ENCODE measurements at regions not wholly inside any gene's neighbourhood (a gene's known extent, or its start where the extent isn't known, plus 50 kb on each side); places are given as distances from the start of the nearest gene placed in this dataset.

GRCh38 chr4:170323623-170324022 lies 233.9 kb upstream of the AADAT start:
- in situ Hi-C loops (cut with HindIII; ENCODE audit: low pct_unique_long_range_greater_than_20kb, low sequenced_read_pairs): no loop called here
- DNase-seq (ENCODE audit: low read depth, low spot score): no peak

DNA sequence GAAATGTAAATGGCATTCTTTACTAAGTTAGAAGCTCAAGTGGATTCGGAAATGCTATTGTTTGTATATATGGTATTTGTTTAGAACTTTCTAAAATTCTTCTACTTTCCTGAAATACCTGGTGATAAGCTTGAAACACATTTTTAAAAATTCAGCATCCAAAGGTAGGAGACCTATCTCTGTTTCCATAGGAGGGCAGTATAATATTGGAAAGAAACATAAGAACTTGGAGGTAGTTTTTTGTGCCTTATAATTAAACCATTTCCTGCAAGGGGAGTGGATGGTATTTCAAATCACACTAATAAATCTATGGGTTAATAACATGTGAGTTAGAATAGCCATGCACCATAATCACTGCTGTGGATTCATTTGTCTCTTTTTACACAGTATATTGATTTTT lies 217.4 kb upstream of the AADAT start:
- DNase-seq (ENCODE audit: low read depth, low spot score): no peak
- in situ Hi-C loops (cut with HindIII; ENCODE audit: low pct_unique_long_range_greater_than_20kb, low sequenced_read_pairs): no loop called here

DNA sequence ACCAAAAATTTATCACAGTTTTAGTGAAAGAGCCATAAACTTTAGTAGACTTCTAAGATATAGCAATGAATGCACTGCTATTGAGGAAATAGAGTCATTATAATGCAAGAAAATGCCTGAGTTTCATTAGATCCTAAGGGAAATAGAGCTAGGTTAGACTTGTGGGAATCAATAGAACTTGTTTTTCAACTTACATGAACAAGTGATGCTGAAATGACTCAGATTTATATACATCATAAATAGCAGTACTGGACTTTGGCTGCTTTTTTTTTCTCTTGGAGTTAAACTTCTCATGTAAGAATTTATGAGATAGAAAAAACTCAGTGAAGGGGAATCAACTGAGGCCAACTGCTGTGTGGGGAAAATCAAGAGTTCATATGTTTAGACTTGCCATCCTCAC lies 216.5 kb upstream of the AADAT start:
- in situ Hi-C loops (cut with HindIII; ENCODE audit: low pct_unique_long_range_greater_than_20kb, low sequenced_read_pairs): no loop called here
- no peak for DNase-seq (ENCODE audit: low read depth, low spot score)

- in situ Hi-C loops (cut with HindIII; ENCODE audit: low pct_unique_long_range_greater_than_20kb, low sequenced_read_pairs): no loop called here
- no peak for DNase-seq (ENCODE audit: low read depth, low spot score)
These were observed 215.9 kb upstream of the AADAT start for GRCh38 chr4:170305627-170306026.

DNA sequence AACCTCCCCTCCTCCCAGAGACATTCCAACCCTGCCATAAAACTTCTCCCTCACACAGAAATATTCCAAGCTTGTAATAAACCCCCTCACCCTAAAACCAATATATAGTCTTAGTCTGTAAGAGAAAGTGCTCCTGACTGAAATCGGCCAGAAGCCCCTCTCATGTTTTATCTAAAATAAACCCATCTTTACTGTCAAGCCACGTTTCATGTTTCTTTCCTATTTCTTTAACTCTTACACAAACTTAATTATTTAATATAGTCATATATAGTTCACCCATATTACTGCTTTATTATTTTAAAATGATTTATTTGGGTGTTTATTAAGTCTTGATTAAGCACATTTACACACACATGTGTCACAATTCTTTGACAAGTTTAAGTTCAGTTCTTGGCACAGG lies 191.3 kb upstream of the AADAT start:
- no peak for DNase-seq (ENCODE audit: low read depth, low spot score)
- in situ Hi-C loops (cut with HindIII; ENCODE audit: low pct_unique_long_range_greater_than_20kb, low sequenced_read_pairs): no loop called here

DNA sequence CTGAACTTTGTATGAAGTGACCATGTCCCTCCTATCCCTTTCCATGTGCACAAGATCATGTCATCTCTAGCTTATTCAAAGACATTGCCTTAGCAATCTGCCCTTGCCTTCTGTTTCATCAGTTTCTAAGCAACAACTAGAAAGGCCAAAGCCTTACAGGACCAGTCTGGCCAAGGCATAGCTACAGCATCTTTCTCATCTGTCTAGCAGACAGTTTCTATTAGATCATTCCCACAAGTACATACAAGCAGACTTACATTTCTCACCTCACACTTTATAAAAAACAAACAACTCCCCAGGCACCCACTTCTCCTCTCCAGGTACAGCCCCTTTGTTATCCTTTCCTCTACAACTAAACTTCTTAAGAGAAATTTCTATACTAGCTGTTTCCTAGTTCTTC lies 188.7 kb upstream of the AADAT start:
- in situ Hi-C loops (cut with HindIII; ENCODE audit: low pct_unique_long_range_greater_than_20kb, low sequenced_read_pairs): no loop called here
- DNase-seq (ENCODE audit: low read depth, low spot score): no peak

DNA sequence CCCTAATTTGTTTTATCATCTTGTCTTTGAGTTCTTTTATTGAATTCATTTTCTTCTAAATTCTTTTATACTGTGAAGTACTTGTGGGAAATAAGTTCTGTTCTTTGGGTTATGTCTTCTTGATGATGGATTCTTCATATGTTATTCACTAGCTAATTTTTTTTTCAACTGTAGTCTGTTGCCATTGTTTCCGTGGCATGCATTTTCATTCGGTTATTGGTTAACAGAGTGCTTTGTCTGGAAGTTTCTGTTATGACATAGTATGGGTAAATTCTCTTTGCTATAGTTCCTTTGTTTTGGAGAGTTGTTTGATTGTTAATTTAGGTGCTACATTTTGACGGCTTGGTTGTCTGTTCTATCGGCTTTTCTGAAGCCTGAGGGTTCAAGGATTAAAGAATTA lies 184.9 kb upstream of the AADAT start:
- in situ Hi-C loops (cut with HindIII; ENCODE audit: low pct_unique_long_range_greater_than_20kb, low sequenced_read_pairs): no loop called here
- DNase-seq (ENCODE audit: low read depth, low spot score): no peak

- DNase-seq (ENCODE audit: low read depth, low spot score): no peak
- in situ Hi-C loops (cut with HindIII; ENCODE audit: low pct_unique_long_range_greater_than_20kb, low sequenced_read_pairs): no loop called here
These were observed 183.2 kb upstream of the AADAT start for GRCh38 chr4:170272959-170273358.

GRCh38 chr4:170271723-170272122 lies 182.0 kb upstream of the AADAT start:
- DNase-seq (ENCODE audit: low read depth, low spot score): no peak

GRCh38 chr4:170270628-170271027 lies 180.9 kb upstream of the AADAT start:
- in situ Hi-C loops (cut with HindIII; ENCODE audit: low pct_unique_long_range_greater_than_20kb, low sequenced_read_pairs): no loop called here
- no peak for DNase-seq (ENCODE audit: low read depth, low spot score)

More at GRCh38 chr4:170271723-170272122, 182.0 kb upstream of the AADAT start:
- in situ Hi-C loops (cut with HindIII; ENCODE audit: low pct_unique_long_range_greater_than_20kb, low sequenced_read_pairs): no loop called here

GRCh38 chr4:170269950-170270349 lies 180.2 kb upstream of the AADAT start:
- no peak for DNase-seq (ENCODE audit: low read depth, low spot score)
- in situ Hi-C loops (cut with HindIII; ENCODE audit: low pct_unique_long_range_greater_than_20kb, low sequenced_read_pairs): no loop called here

- in situ Hi-C loops (cut with HindIII; ENCODE audit: low pct_unique_long_range_greater_than_20kb, low sequenced_read_pairs): no loop called here
- peak; percentile 98 for DNase-seq (ENCODE audit: low read depth, low spot score)
These were observed 169.9 kb upstream of the AADAT start for GRCh38 chr4:170259631-170260153.

- in situ Hi-C loops (cut with HindIII; ENCODE audit: low pct_unique_long_range_greater_than_20kb, low sequenced_read_pairs): no loop called here
- no peak for DNase-seq (ENCODE audit: low read depth, low spot score)
These were observed 167.1 kb upstream of the AADAT start for GRCh38 chr4:170256807-170257206.

- no peak for DNase-seq (ENCODE audit: low read depth, low spot score)
- in situ Hi-C loops (cut with HindIII; ENCODE audit: low pct_unique_long_range_greater_than_20kb, low sequenced_read_pairs): no loop called here
These were observed 158.8 kb upstream of the AADAT start for GRCh38 chr4:170248576-170248975.

DNA sequence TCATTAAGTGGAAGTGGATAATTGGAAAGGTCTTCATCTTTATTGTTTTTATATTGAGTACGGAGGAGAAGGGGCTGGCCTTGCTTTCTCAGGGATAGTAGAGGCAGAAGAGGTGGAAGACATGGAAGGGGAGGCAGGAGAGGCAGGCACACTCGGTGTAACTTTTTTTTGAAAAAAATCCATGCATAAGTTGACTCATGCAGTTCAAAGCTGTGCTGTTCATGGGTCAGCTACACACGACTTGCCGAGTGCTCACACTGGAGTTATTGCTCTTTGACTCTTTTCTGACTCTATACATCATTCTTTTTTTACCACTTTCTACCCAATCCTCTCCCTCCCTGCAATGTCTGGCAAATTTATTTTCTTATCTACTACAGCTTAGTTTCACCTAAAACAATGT lies 158.3 kb upstream of the AADAT start:
- no peak for DNase-seq (ENCODE audit: low read depth, low spot score)
- in situ Hi-C loops (cut with HindIII; ENCODE audit: low pct_unique_long_range_greater_than_20kb, low sequenced_read_pairs): no loop called here

DNA sequence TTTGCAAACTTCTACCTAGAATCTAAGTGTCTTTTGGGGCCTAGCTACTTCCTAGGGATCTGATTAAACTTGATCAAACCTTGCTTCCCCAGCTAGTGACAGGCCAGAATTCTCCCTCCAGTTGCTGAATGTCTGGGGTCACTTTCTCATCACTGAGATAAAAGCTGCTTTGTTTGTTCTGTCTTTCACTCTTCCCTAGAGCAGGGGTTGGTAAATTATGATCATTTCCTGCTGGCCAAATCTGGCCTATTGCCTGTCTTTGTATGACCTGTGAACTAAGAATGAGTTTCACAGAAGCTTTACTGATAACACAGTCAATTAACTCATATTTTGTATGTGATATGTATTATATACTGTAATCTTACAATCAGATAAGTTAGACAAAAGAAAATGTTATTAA lies 157.8 kb upstream of the AADAT start:
- peak; percentile 80 for DNase-seq (ENCODE audit: low read depth, low spot score)
- in situ Hi-C loops (cut with HindIII; ENCODE audit: low pct_unique_long_range_greater_than_20kb, low sequenced_read_pairs): no loop called here

DNA sequence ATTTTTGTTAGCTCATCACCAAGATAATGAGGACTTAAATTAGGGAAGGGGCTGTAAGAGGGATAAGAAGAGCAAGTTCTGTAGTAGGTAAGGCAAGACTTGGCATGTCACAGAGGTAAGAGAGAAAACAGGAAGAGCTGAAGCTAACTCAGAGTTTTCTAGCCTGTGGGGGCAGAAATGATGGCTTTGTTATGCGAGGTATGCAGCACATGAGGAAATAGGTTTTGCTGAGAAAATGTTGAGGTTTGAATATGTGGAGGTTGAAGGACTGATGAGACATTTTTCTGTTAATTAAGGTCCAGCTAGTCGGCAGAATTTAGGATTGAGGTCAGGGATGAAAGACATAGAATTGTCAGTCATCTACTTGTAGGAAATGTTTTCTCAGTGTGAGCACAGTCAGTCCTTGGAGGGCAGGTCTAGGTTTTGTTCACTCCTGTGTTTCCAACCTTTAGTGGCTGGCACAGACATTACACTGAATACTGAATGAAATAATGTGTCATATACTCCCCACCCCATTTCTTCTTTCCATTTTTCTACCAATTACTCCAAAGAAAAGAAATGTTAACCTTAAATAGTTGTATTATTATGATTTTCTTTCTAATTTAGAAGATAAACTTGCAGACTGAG lies 154.0 kb upstream of the AADAT start:
- DNase-seq (ENCODE audit: low read depth, low spot score): no peak
- in situ Hi-C loops (cut with HindIII; ENCODE audit: low pct_unique_long_range_greater_than_20kb, low sequenced_read_pairs): no loop called here

GRCh38 chr4:170242471-170242870 lies 152.7 kb upstream of the AADAT start:
- in situ Hi-C loops (cut with HindIII; ENCODE audit: low pct_unique_long_range_greater_than_20kb, low sequenced_read_pairs): no loop called here
- DNase-seq (ENCODE audit: low read depth, low spot score): no peak

GRCh38 chr4:170234800-170235199 lies 145.0 kb upstream of the AADAT start:
- in situ Hi-C loops (cut with HindIII; ENCODE audit: low pct_unique_long_range_greater_than_20kb, low sequenced_read_pairs): no loop called here
- DNase-seq (ENCODE audit: low read depth, low spot score): no peak

- in situ Hi-C loops (cut with HindIII; ENCODE audit: low pct_unique_long_range_greater_than_20kb, low sequenced_read_pairs): no loop called here
- no peak for DNase-seq (ENCODE audit: low read depth, low spot score)
These were observed 141.6 kb upstream of the AADAT start for GRCh38 chr4:170231377-170231776.

Measured in SK-MEL-5 (cell line).